ENCODE measurements at regions not wholly inside any gene's neighbourhood (a gene's known extent, or its start where the extent isn't known, plus 50 kb on each side); places are given as distances from the start of the nearest gene placed in this dataset.

DNA sequence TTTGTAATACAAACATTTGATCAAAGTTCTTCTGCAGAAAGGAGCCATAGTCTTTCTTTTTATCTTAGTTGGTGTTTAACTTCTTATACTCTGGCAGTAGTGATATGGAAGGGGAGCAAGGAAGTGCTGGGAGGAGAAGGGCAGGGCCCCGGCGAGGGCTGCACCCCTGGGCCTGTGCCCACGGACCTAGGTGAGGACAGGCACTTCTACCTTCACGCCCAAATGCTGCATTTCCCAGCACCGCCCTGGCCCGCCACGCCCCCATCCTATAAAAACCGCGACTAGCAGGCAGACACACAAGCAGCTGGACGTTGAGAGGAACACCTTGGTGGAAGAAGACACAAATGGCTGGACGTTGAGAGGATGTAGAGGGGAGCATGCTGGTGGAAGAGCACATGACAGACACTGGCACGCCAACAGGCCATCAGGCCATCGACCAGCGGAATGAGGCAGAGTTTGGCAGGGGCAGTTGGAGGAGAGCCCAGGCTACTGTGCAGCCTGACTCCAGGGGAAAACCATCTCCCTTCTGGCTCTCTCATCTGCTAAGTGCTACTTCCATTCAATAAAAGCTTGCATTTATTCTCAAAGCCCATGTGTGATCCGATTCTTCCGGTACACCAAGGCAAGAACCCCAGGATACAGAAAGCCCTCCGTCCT, 81.5 kb upstream of the C9orf72 start:
- Histone ChIP-seq H3K36me3 (ENCODE audit: control insufficient read depth, insufficient read depth, low read length) (no peaks in the 10 kb centered on the region), H3K9ac (ENCODE audit: extremely low read depth, low read length, poor library complexity, severe bottlenecking) (no peak overlapping the region), H3K9me3 (ENCODE audit: control insufficient read depth, low read length) (no peaks in the 10 kb centered on the region), H3K27me3 (ENCODE audit: control insufficient read depth, insufficient read depth, low read length, poor library complexity, severe bottlenecking) (no peaks in the 10 kb centered on the region), H3K4me3 (ENCODE audit: low read length) (no peak overlapping the region), H3K4me1 (ENCODE audit: control insufficient read depth, insufficient read depth, low read length) (no peaks in the 10 kb centered on the region), H3K27ac (ENCODE audit: low read depth, low read length) (no peak overlapping the region)
- DNase-seq = no peak
- Mint-ChIP-seq H3K4me3 (no peak overlapping the region), H3K27me3 (ENCODE audit: insufficient read depth) (no peaks in the 10 kb centered on the region), H3K9me3 (no peaks in the 10 kb centered on the region), H3K4me1 (peaks cover 3% of the 10 kb centered on the region), H3K27ac (no peak overlapping the region), H3K36me3 (ENCODE audit: low read depth) (no peaks in the 10 kb centered on the region)
- TF ChIP-seq, protein P1, sequence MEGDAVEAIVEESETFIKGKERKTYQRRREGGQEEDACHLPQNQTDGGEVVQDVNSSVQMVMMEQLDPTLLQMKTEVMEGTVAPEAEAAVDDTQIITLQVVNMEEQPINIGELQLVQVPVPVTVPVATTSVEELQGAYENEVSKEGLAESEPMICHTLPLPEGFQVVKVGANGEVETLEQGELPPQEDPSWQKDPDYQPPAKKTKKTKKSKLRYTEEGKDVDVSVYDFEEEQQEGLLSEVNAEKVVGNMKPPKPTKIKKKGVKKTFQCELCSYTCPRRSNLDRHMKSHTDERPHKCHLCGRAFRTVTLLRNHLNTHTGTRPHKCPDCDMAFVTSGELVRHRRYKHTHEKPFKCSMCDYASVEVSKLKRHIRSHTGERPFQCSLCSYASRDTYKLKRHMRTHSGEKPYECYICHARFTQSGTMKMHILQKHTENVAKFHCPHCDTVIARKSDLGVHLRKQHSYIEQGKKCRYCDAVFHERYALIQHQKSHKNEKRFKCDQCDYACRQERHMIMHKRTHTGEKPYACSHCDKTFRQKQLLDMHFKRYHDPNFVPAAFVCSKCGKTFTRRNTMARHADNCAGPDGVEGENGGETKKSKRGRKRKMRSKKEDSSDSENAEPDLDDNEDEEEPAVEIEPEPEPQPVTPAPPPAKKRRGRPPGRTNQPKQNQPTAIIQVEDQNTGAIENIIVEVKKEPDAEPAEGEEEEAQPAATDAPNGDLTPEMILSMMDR (conservative IDR thresholded peaks at IDR 0.05) = no peak
- 84 to 90% methylated on average over 15 to 17 of the region's 17 CpGs for WGBS, 2 experiments (ENCODE audit: insufficient coverage in 1 of 2, insufficient read length in 1 of 2)

DNA sequence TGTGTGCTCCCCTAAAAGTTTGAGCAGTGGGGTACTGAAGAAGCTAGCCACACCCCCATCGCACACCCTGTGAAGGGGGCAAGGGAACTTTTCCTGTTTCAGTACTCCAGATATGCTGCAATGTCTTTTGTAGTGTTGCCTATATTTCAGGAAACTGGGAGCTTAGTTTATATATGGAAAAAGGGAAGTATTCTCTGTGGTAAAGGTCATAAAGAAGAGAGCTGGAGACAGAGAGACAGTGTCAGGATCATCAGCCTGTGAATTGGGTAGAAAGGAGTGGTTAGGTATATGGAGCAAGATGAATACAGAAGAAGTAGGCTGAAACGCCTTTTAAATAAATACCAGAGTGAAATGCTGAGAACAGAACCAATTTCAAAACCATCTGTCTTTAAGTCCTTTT, 82.2 kb upstream of the C9orf72 start:
- no peaks in the 10 kb centered on the region for H3K36me3 Mint-ChIP-seq (ENCODE audit: low read depth)
- H3K4me1 ChIP-seq (ENCODE audit: control insufficient read depth, insufficient read depth, low read length) = no peaks in the 10 kb centered on the region

DNA sequence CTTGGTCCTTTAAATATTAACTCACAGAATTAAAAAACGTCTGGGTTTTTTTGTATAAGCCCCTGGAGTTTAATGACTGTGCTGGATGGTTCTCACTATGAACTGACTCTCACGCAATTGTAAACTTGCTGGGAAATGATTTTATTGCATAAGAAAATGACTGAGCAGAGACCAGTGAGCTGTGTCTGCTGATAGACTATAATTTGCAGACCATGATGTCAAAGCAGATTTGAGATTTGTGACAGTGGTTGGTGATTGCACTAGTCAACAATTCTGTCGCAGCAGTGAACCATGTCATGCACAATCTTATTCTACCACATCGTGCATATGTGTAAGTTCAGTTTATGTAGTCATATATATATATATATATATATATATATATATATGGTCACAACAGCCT, 85.7 kb upstream of the C9orf72 start:
- no peak overlapping the region for H3K4me3 ChIP-seq (ENCODE audit: low read length)
- Mint-ChIP-seq H3K4me3 (no peak overlapping the region), H3K36me3 (ENCODE audit: low read depth) (no peaks in the 10 kb centered on the region), H3K9me3 (no peaks in the 10 kb centered on the region), H3K27ac (no peak overlapping the region), H3K4me1 (peaks cover 7% of the 10 kb centered on the region), H3K27me3 (ENCODE audit: insufficient read depth) (no peaks in the 10 kb centered on the region)
- H3K9ac ChIP-seq (ENCODE audit: extremely low read depth, low read length, poor library complexity, severe bottlenecking) = no peak overlapping the region
- no peaks in the 10 kb centered on the region for H3K4me1 ChIP-seq (ENCODE audit: control insufficient read depth, insufficient read depth, low read length)
- H3K27me3 ChIP-seq (ENCODE audit: control insufficient read depth, insufficient read depth, low read length, poor library complexity, severe bottlenecking) = no peaks in the 10 kb centered on the region
- WGBS, 2 experiments (ENCODE audit: insufficient coverage in 1 of 2, insufficient read length in 1 of 2) = 85 to 86% methylated on average over 2 to 3 of the region's 4 CpGs
- H3K27ac ChIP-seq (ENCODE audit: low read depth, low read length) = no peak overlapping the region
- DNase-seq = no peak
- H3K9me3 ChIP-seq (ENCODE audit: control insufficient read depth, low read length) = no peaks in the 10 kb centered on the region
- TF ChIP-seq, protein P1 (conservative IDR thresholded peaks at IDR 0.05) = no peak
- no peaks in the 10 kb centered on the region for H3K36me3 ChIP-seq (ENCODE audit: control insufficient read depth, insufficient read depth, low read length)

More for the DNA sequence above, 82.2 kb upstream of the C9orf72 start:
- 82 to 88% methylated on average over 2 of the region's 2 CpGs for WGBS, 2 experiments (ENCODE audit: insufficient coverage in 1 of 2, insufficient read length in 1 of 2)
- Mint-ChIP-seq H3K4me1 (peaks cover 3% of the 10 kb centered on the region), H3K4me3 (no peak overlapping the region), H3K27me3 (ENCODE audit: insufficient read depth) (no peaks in the 10 kb centered on the region), H3K9me3 (no peaks in the 10 kb centered on the region), H3K27ac (no peak overlapping the region)
- Histone ChIP-seq H3K9ac (ENCODE audit: extremely low read depth, low read length, poor library complexity, severe bottlenecking) (no peak overlapping the region), H3K9me3 (ENCODE audit: control insufficient read depth, low read length) (no peaks in the 10 kb centered on the region), H3K27ac (ENCODE audit: low read depth, low read length) (no peak overlapping the region), H3K27me3 (ENCODE audit: control insufficient read depth, insufficient read depth, low read length, poor library complexity, severe bottlenecking) (no peaks in the 10 kb centered on the region), H3K36me3 (ENCODE audit: control insufficient read depth, insufficient read depth, low read length) (no peaks in the 10 kb centered on the region), H3K4me3 (ENCODE audit: low read length) (no peak overlapping the region)
- TF ChIP-seq, protein P1 (conservative IDR thresholded peaks at IDR 0.05) = no peak
- DNase-seq = no peak
